Heart left ventricle (tissue), 13 donors: ENCODE measurements at regions not wholly inside any gene's neighbourhood (a gene's known extent, or its start where the extent isn't known, plus 50 kb on each side); places are given as distances from the start of the nearest gene placed in this dataset.

ENCODE experiments used
- POLR2A ChIP-seq, 2 donors: fragments of 450-650 bp; IDR thresholded peaks; one replicate each; pipeline ENCODE4 v1.6.1; 2017; ENCODE audit warnings: antibody characterized with exemption in 2 of 2, mild to moderate bottlenecking in 2 of 2, moderate library complexity in 2 of 2
- TF ChIP-seq, protein P1 (sequence below), 12 donors: fragments of 200-600 bp; sonication (generic) in 4 of 12; IDR thresholded peaks; one replicate each; pipeline versions ENCODE4 v1.5.0 to v1.8.0; 2018 to 2022; ENCODE audit warnings: antibody characterized with exemption in 12 of 12, mild to moderate bottlenecking in 5 of 12
- donor health status: ischemic (EF 13 %, LVEDD 7.1; RV severe dilation, severe dysfunction).
- donor health status: DM: no; HTN: yes; CAD: no.
- donor health status: DM: no; HTN: no; CAD: no.
- donor health status: ischemic (EF 25% LVEDD 6.9; RV normal size, moderate dysfunction).
- donor health status: ischemic (EF 25% LVEDD 5.7; RV mildly dilated, moderate dysfunction).
- donor health status: ischemic (EF 35%, LVEDD 5.7; RV mildly dilated, moderate dysfunction).
- donor health status: nonischemic (EF 11% LVEDD 7.7; RV severe dilation, severe dysfunction).
- donor health status: DM: yes; HTN: yes; CAD: no.
- donor health status: PGD.
- donor health status: ischemic (EF 29% LVEDD 5.4; RV normal size, mild dysfunction).
- donor health status: nonischemic (EF 23%, LVEDD 6.1; RV moderate dilation, normal function).

DNA sequence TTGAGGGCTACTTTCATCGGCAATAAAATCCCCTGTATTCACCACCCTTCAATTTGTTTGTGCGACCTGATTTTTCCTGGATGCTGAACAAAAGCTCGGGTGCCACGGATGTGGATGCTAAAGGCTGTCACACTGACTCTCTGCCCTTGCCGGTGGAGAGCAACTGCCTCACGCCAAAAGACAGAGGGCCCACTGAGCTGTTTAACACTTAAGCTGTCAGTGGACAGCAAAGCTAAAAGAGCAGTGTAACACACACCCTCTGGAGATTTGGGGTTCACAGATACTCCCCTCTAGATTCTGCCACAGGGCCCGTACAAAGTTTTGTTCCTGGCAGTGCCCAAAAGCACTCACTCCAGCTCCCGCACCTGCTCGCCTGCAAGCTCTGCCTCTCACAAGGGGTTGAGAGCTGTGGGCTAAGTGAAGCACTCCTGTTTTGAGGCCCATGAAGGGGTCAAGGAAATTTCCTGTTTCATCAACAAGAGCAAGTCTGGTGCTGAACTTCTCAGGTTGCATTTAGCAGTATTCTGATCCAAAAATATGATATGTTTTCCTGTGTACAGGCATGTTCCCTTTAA is 1571.9 kb downstream of the ADGRL3 start:
- TF ChIP-seq, protein P1, sequence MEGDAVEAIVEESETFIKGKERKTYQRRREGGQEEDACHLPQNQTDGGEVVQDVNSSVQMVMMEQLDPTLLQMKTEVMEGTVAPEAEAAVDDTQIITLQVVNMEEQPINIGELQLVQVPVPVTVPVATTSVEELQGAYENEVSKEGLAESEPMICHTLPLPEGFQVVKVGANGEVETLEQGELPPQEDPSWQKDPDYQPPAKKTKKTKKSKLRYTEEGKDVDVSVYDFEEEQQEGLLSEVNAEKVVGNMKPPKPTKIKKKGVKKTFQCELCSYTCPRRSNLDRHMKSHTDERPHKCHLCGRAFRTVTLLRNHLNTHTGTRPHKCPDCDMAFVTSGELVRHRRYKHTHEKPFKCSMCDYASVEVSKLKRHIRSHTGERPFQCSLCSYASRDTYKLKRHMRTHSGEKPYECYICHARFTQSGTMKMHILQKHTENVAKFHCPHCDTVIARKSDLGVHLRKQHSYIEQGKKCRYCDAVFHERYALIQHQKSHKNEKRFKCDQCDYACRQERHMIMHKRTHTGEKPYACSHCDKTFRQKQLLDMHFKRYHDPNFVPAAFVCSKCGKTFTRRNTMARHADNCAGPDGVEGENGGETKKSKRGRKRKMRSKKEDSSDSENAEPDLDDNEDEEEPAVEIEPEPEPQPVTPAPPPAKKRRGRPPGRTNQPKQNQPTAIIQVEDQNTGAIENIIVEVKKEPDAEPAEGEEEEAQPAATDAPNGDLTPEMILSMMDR (IDR thresholded peaks at IDR 0.05): no peak
- no peak for TF ChIP-seq POLR2A (IDR thresholded peaks at IDR 0.05)
